WTC11 (cell line): ENCODE measurements at regions not wholly inside any gene's neighbourhood (a gene's known extent, or its start where the extent isn't known, plus 50 kb on each side); places are given as distances from the start of the nearest gene placed in this dataset.
A peak's percentile ranks its signal among the peaks of the same experiment; 100 is the strongest.

ENCODE experiments used
- ATAC-seq: fragments of 200-7000 bp; cut with Tn5 transposase; 2 replicates; pipeline ENCODE4 v1.10.0; 2021; ENCODE audit warnings: mild to moderate bottlenecking, moderate library complexity
- CTCF ChIA-PET: fragments of 300-600 bp; sonication (Branson Sonifier 250); formaldehyde crosslinking; loops from one replicate; lab custom pipeline; 2021; ENCODE audit warnings: antibody characterized with exemption; lab: Charles Lee
- POLR2A ChIA-PET: fragments of 350-600 bp; sonication (Branson Sonifier 250); formaldehyde crosslinking; loops from one replicate; lab custom pipeline; 2021; ENCODE audit warnings: antibody characterized with exemption; lab: Charles Lee
- DNase-seq: peaks from one replicate; pipeline ENCODE4 v3.0.0; 2021; ENCODE audit warnings: low spot score
- H3K27ac Mint-ChIP-seq: 2 replicates; pipeline ENCODE4 v1.8.0; 2021; ENCODE audit warnings: mixed read lengths
- H3K27me3 Mint-ChIP-seq: 2 replicates; pipeline ENCODE4 v1.8.0; 2021; ENCODE audit warnings: low read depth, mild to moderate bottlenecking, moderate library complexity, mixed read lengths
- H3K36me3 Mint-ChIP-seq: 2 replicates; pipeline ENCODE4 v1.8.0; 2021; ENCODE audit warnings: mixed read lengths
- H3K4me1 Mint-ChIP-seq: 2 replicates; pipeline ENCODE4 v1.8.0; 2022; ENCODE audit warnings: mixed read lengths
- H3K4me3 Mint-ChIP-seq: 2 replicates; pipeline ENCODE4 v1.8.0; 2021; ENCODE audit warnings: mild to moderate bottlenecking, moderate library complexity, mixed read lengths
- H3K9me3 Mint-ChIP-seq: 2 replicates; pipeline ENCODE4 v1.8.0; 2021; ENCODE audit warnings: mixed read lengths
- ELF4 ChIP-seq: sonication (generic); formaldehyde crosslinking; IDR thresholded peaks from 2 replicates; pipeline ENCODE4 v1.8.1; 2022; ENCODE audit warnings: low read depth, mild to moderate bottlenecking, moderate library complexity, missing genetic modification reagents
- EMX1 ChIP-seq: fragments of 250-450 bp; sonication (Bioruptor Pico); IDR thresholded peaks from 2 replicates; pipeline ENCODE4 v1.8.0; 2021; ENCODE audit warnings: mild to moderate bottlenecking
- ESRRA ChIP-seq: sonication (generic); formaldehyde crosslinking; IDR thresholded peaks from 2 replicates; pipeline ENCODE4 v1.8.1; 2022; ENCODE audit warnings: mild to moderate bottlenecking, missing genetic modification reagents, borderline replicate concordance
- ETV6 ChIP-seq: sonication (generic); formaldehyde crosslinking; IDR thresholded peaks from 2 replicates; pipeline ENCODE4 v1.8.1; 2022; ENCODE audit warnings: mild to moderate bottlenecking, missing genetic modification reagents
- FOXJ3 ChIP-seq: sonication (generic); formaldehyde crosslinking; IDR thresholded peaks from 2 replicates; pipeline ENCODE4 v1.9.0; 2021; ENCODE audit warnings: missing genetic modification reagents, mild to moderate bottlenecking, borderline replicate concordance
- GTF2I ChIP-seq: fragments of 250-450 bp; sonication (Bioruptor Pico); conservative IDR thresholded peaks from 2 replicates; pipeline ENCODE4 v1.4.0; 2021; ENCODE audit warnings: mild to moderate bottlenecking
- IRF2 ChIP-seq: sonication (generic); formaldehyde crosslinking; IDR thresholded peaks from 2 replicates; pipeline ENCODE4 v1.8.0; 2022; ENCODE audit warnings: low read depth, missing genetic modification reagents, borderline replicate concordance
- JUN ChIP-seq: sonication (generic); formaldehyde crosslinking; IDR thresholded peaks from 2 replicates; pipeline ENCODE4 v1.8.0; 2023; ENCODE audit warnings: mild to moderate bottlenecking, missing genetic modification reagents
- KAT7 ChIP-seq: sonication (generic); formaldehyde crosslinking; IDR thresholded peaks from 2 replicates; pipeline ENCODE4 v1.8.1; 2023; ENCODE audit warnings: missing genetic modification reagents, mild to moderate bottlenecking, borderline replicate concordance
- MXD4 ChIP-seq: fragments of 250-450 bp; sonication (Bioruptor Pico); IDR thresholded peaks from 2 replicates; pipeline ENCODE4 v1.8.0; 2021; ENCODE audit warnings: mild to moderate bottlenecking, moderate library complexity, borderline replicate concordance
- MYBL2 ChIP-seq: sonication (generic); formaldehyde crosslinking; IDR thresholded peaks from 2 replicates; pipeline ENCODE4 v1.8.1; 2023; ENCODE audit warnings: mild to moderate bottlenecking, moderate library complexity, missing genetic modification reagents
- TEAD1 ChIP-seq: sonication (generic); formaldehyde crosslinking; IDR thresholded peaks from 2 replicates; pipeline ENCODE4 v1.8.0; 2022; ENCODE audit warnings: mild to moderate bottlenecking, missing genetic modification reagents
- TEAD4 ChIP-seq: sonication (generic); formaldehyde crosslinking; IDR thresholded peaks from 2 replicates; pipeline ENCODE4 v1.8.0; 2022; ENCODE audit warnings: mild to moderate bottlenecking, missing genetic modification reagents
- ZNF317 ChIP-seq: sonication (generic); formaldehyde crosslinking; IDR thresholded peaks from 2 replicates; pipeline ENCODE4 v1.8.1; 2023; ENCODE audit warnings: low read depth, mild to moderate bottlenecking, moderate library complexity, missing genetic modification reagents, borderline replicate concordance
- ZNF396 ChIP-seq: fragments of 250-450 bp; sonication (Bioruptor Pico); IDR thresholded peaks from 2 replicates; pipeline ENCODE4 v1.8.0; 2021; ENCODE audit warnings: mild to moderate bottlenecking, moderate library complexity, borderline replicate concordance
- ZNF416 ChIP-seq: fragments of 250-450 bp; sonication (Bioruptor Pico); IDR thresholded peaks from 2 replicates; pipeline ENCODE4 v1.9.0; 2021; ENCODE audit warnings: mild to moderate bottlenecking, inconsistent platforms
- TF ChIP-seq, protein P1 (sequence below): sonication (generic); formaldehyde crosslinking; IDR thresholded peaks from 2 replicates; pipeline ENCODE4 v1.8.0; 2022; ENCODE audit warnings: mild to moderate bottlenecking, missing genetic modification reagents
- TF ChIP-seq, protein P2 (sequence below): sonication (generic); formaldehyde crosslinking; IDR thresholded peaks from 2 replicates; pipeline ENCODE4 v1.8.1; 2023; ENCODE audit warnings: mild to moderate bottlenecking, missing genetic modification reagents, moderate library complexity
- TF ChIP-seq, protein P3 (sequence below): fragments of 250-450 bp; sonication (Bioruptor Pico); conservative IDR thresholded peaks from 2 replicates; pipeline ENCODE4 v1.9.0; 2021; ENCODE audit warnings: mild to moderate bottlenecking
- TF ChIP-seq, protein P4 (sequence below): sonication (generic); formaldehyde crosslinking; IDR thresholded peaks from 2 replicates; pipeline ENCODE4 v1.8.1; 2022; ENCODE audit warnings: mild to moderate bottlenecking, moderate library complexity, missing genetic modification reagents
- TF ChIP-seq, protein P5 (sequence below): sonication (generic); formaldehyde crosslinking; IDR thresholded peaks from 2 replicates; pipeline ENCODE4 v1.8.0; 2023; ENCODE audit warnings: missing genetic modification reagents, mild to moderate bottlenecking, borderline replicate concordance
- TF ChIP-seq, protein P6 (sequence below): sonication (generic); formaldehyde crosslinking; IDR thresholded peaks from 2 replicates; pipeline ENCODE4 v1.8.1; 2023; ENCODE audit warnings: mild to moderate bottlenecking, missing genetic modification reagents, borderline replicate concordance

DNA sequence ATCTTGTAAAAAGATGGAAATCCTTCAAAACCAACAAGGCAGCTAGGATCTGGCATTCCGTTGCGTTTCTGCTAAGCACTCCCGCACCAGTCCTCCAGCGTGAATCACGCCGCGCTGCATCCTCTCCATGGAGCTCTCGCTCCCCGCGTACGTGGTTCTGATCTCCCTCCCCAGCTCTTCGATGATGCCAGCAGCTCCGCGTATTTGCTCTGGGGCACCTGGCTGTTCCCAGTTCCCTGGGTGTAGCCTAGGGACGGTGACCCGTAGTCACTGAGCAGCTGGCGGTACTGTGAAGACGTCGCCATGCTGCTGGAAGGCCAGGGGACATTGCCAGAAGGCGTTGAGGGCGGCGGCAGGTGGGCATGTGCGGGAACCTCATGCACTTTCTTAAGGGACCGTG lies 407.5 kb downstream of the RNF144A start (continued):
- TF ChIP-seq FOXJ3 (CRISPR knock-in tag), result no peak
- TF ChIP-seq IRF2 (CRISPR knock-in tag), result no peak
- no peak for TF ChIP-seq ELF4 (CRISPR knock-in tag)
- TF ChIP-seq TEAD1 (CRISPR knock-in tag), result no peak
- no peak for TF ChIP-seq ETV6 (CRISPR knock-in tag)
- TF ChIP-seq TEAD4 (CRISPR knock-in tag), result no peak
- no peak for TF ChIP-seq JUN (CRISPR knock-in tag)
- TF ChIP-seq KAT7 (CRISPR knock-in tag), result no peak

DNA sequence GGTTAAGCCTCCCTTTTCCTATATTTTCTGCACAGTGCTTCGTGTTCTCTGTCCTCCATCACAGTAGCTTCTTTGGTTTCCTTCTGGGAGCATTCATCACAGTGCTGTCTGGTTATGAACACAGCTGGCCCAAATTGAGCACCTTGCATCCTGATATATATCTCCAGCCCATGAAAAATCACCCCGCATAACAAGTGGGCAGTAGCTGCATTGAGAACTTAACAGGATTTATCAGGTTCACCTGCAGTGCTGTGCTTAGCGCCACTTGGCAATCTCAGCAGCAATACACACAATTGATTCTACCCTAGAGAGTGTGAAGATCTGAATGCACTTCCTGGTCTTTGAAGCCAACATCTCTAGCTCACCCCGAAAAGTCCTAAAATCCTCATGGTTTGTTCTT lies 408.0 kb downstream of the RNF144A start:
- POLR2A ChIA-PET, result no interaction called here
- no peak for DNase-seq
- Mint-ChIP-seq H3K9me3 (no peaks in the 10 kb centered on the region), H3K27me3 (peaks cover 12% of the 10 kb centered on the region), H3K4me3 (no peak overlapping the region), H3K36me3 (no peaks in the 10 kb centered on the region), H3K4me1 (peaks cover 33% of the 10 kb centered on the region)
- CTCF ChIA-PET, result no interaction called here
- peak; percentile 22; the same call in 1 of the 2 replicates for ATAC-seq
- TF ChIP-seq ZNF416 (CRISPR knock-in tag), result no peak
- TF ChIP-seq, protein P1, sequence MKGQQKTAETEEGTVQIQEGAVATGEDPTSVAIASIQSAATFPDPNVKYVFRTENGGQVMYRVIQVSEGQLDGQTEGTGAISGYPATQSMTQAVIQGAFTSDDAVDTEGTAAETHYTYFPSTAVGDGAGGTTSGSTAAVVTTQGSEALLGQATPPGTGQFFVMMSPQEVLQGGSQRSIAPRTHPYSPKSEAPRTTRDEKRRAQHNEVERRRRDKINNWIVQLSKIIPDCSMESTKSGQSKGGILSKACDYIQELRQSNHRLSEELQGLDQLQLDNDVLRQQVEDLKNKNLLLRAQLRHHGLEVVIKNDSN (CRISPR knock-in tag), result no peak
- TF ChIP-seq ZNF317 (CRISPR knock-in tag), result no peak
- TF ChIP-seq ZNF396, result no peak
- no peak for TF ChIP-seq MYBL2 (CRISPR knock-in tag)
- TF ChIP-seq, protein P2, sequence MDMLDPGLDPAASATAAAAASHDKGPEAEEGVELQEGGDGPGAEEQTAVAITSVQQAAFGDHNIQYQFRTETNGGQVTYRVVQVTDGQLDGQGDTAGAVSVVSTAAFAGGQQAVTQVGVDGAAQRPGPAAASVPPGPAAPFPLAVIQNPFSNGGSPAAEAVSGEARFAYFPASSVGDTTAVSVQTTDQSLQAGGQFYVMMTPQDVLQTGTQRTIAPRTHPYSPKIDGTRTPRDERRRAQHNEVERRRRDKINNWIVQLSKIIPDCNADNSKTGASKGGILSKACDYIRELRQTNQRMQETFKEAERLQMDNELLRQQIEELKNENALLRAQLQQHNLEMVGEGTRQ (CRISPR knock-in tag), result no peak
- no peak for TF ChIP-seq ESRRA (CRISPR knock-in tag)
- TF ChIP-seq, all 79 proteins: peak for 0
- H3K27ac Mint-ChIP-seq, result no peak overlapping the region

DNA sequence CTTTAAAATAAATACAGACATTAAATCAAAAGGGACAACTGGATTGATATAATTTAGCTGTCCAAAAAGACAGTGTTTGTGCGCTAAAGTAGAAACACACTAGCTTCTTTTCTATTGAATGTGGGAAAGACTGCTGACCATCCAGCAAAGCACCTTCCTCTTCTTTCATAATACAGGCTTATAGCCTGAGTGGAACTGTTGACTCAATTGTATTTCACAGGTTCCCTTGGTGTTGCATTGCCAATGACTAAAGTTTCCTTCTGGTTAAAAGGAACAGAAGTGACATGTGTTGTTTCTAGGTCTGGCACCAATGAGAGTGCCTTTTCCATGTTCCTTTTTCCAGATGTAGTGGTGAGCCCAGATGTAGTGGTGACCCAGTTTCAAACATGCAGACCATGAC lies 412.3 kb downstream of the RNF144A start:
- ChIA-PET POLR2A (no interaction called here), CTCF (no interaction called here)
- H3K27ac Mint-ChIP-seq, result no peak overlapping the region
- ATAC-seq (no peak), DNase-seq (no peak)
- 0 out of 2 replicates have a peak, but pooled peaks cover 3% of the 10 kb centered on the region for H3K9me3 Mint-ChIP-seq
- no peak overlapping the region for H3K4me3 Mint-ChIP-seq
- H3K36me3 Mint-ChIP-seq, result no peaks in the 10 kb centered on the region
- peaks cover 9% of the 10 kb centered on the region for H3K27me3 Mint-ChIP-seq
- H3K4me1 Mint-ChIP-seq, result peaks cover 17% of the 10 kb centered on the region
- TF ChIP-seq, protein P3, sequence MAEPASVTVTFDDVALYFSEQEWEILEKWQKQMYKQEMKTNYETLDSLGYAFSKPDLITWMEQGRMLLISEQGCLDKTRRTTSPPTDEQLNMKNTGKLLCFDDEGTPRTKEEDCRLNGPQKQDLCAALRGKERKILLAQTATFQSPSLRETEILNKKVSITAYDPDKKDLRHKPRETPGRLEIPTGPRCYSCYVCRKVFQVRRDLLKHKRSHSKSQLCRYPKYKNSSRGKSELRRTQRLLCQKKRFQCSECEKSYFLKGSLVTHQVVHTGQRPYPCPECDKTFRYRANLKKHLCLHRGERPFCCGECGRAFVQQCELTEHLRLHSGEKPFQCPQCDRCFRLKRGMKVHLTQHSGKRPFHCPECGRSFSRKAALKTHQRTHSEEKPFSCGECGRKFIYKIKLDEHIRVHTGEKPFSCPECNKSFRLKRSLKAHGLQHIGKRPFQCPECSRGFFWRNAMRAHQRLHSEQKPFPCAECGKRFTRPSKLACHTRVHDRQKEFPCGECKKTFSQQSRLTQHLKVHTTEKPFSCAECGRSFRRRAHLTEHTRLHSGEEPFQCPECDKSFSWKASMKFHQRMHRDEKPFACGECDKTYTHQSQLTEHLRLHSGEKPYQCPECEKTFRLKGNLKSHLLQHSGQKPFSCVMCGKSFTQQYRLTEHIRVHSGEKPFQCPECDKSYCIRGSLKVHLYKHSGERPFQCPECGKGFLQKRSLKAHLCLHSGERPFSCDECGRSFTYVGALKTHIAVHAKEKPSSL, result no peak
- TF ChIP-seq, protein P4, sequence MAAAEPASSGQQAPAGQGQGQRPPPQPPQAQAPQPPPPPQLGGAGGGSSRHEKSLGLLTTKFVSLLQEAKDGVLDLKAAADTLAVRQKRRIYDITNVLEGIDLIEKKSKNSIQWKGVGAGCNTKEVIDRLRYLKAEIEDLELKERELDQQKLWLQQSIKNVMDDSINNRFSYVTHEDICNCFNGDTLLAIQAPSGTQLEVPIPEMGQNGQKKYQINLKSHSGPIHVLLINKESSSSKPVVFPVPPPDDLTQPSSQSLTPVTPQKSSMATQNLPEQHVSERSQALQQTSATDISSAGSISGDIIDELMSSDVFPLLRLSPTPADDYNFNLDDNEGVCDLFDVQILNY, result no peak
- no peak for TF ChIP-seq GTF2I (CRISPR knock-in tag)
- no peak for TF ChIP-seq MXD4
- TF ChIP-seq EMX1 (CRISPR knock-in tag), result no peak
- TF ChIP-seq, protein P5, sequence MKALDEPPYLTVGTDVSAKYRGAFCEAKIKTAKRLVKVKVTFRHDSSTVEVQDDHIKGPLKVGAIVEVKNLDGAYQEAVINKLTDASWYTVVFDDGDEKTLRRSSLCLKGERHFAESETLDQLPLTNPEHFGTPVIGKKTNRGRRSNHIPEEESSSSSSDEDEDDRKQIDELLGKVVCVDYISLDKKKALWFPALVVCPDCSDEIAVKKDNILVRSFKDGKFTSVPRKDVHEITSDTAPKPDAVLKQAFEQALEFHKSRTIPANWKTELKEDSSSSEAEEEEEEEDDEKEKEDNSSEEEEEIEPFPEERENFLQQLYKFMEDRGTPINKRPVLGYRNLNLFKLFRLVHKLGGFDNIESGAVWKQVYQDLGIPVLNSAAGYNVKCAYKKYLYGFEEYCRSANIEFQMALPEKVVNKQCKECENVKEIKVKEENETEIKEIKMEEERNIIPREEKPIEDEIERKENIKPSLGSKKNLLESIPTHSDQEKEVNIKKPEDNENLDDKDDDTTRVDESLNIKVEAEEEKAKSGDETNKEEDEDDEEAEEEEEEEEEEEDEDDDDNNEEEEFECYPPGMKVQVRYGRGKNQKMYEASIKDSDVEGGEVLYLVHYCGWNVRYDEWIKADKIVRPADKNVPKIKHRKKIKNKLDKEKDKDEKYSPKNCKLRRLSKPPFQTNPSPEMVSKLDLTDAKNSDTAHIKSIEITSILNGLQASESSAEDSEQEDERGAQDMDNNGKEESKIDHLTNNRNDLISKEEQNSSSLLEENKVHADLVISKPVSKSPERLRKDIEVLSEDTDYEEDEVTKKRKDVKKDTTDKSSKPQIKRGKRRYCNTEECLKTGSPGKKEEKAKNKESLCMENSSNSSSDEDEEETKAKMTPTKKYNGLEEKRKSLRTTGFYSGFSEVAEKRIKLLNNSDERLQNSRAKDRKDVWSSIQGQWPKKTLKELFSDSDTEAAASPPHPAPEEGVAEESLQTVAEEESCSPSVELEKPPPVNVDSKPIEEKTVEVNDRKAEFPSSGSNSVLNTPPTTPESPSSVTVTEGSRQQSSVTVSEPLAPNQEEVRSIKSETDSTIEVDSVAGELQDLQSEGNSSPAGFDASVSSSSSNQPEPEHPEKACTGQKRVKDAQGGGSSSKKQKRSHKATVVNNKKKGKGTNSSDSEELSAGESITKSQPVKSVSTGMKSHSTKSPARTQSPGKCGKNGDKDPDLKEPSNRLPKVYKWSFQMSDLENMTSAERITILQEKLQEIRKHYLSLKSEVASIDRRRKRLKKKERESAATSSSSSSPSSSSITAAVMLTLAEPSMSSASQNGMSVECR (CRISPR knock-in tag), result no peak
- TF ChIP-seq, protein P6, sequence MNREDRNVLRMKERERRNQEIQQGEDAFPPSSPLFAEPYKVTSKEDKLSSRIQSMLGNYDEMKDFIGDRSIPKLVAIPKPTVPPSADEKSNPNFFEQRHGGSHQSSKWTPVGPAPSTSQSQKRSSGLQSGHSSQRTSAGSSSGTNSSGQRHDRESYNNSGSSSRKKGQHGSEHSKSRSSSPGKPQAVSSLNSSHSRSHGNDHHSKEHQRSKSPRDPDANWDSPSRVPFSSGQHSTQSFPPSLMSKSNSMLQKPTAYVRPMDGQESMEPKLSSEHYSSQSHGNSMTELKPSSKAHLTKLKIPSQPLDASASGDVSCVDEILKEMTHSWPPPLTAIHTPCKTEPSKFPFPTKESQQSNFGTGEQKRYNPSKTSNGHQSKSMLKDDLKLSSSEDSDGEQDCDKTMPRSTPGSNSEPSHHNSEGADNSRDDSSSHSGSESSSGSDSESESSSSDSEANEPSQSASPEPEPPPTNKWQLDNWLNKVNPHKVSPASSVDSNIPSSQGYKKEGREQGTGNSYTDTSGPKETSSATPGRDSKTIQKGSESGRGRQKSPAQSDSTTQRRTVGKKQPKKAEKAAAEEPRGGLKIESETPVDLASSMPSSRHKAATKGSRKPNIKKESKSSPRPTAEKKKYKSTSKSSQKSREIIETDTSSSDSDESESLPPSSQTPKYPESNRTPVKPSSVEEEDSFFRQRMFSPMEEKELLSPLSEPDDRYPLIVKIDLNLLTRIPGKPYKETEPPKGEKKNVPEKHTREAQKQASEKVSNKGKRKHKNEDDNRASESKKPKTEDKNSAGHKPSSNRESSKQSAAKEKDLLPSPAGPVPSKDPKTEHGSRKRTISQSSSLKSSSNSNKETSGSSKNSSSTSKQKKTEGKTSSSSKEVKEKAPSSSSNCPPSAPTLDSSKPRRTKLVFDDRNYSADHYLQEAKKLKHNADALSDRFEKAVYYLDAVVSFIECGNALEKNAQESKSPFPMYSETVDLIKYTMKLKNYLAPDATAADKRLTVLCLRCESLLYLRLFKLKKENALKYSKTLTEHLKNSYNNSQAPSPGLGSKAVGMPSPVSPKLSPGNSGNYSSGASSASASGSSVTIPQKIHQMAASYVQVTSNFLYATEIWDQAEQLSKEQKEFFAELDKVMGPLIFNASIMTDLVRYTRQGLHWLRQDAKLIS, result no peak
